Uterus (tissue), 2 donors: ENCODE measurements at regions not wholly inside any gene's neighbourhood (a gene's known extent, or its start where the extent isn't known, plus 50 kb on each side); places are given as distances from the start of the nearest gene placed in this dataset.

Experiments
- POLR2A ChIP-seq, 2 donors: fragments of 450-650 bp; IDR thresholded peaks; one replicate each; pipeline ENCODE4 v1.6.1; 2016; ENCODE audit warnings: antibody characterized with exemption in 2 of 2, mild to moderate bottlenecking in 1 of 2, moderate library complexity in 1 of 2
- TF ChIP-seq, protein P1 (sequence below), 4 experiments: fragments of 200-600 bp in 2 of 4; fragments of 450-650 bp in 2 of 4; sonication (generic) in 2 of 4; IDR thresholded peaks; one replicate each; pipeline ENCODE4 v1.5.1; 2016 to 2019; ENCODE audit warnings: antibody characterized with exemption in 4 of 4, mild to moderate bottlenecking in 2 of 4, moderate library complexity in 1 of 4

DNA sequence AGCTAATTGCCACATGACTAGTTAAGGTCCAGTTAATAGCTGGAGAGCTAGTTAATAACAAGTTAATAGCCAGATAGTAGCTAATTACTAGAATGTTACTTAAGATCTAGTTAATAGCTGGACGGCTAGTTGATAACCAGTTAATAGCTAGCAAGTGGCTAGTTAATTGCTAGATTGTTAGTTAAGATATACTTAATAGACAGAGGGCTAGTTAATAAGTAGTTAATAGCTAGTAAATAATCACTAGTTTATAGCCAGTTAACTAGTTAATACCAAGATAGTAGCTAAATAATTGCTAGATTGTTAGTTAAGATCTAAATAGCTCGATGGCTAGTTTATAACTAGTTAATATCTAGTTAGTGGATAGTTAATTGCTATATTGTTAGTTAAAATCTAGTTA, 632.6 kb upstream of the CT83 start:
- TF ChIP-seq, protein P1, sequence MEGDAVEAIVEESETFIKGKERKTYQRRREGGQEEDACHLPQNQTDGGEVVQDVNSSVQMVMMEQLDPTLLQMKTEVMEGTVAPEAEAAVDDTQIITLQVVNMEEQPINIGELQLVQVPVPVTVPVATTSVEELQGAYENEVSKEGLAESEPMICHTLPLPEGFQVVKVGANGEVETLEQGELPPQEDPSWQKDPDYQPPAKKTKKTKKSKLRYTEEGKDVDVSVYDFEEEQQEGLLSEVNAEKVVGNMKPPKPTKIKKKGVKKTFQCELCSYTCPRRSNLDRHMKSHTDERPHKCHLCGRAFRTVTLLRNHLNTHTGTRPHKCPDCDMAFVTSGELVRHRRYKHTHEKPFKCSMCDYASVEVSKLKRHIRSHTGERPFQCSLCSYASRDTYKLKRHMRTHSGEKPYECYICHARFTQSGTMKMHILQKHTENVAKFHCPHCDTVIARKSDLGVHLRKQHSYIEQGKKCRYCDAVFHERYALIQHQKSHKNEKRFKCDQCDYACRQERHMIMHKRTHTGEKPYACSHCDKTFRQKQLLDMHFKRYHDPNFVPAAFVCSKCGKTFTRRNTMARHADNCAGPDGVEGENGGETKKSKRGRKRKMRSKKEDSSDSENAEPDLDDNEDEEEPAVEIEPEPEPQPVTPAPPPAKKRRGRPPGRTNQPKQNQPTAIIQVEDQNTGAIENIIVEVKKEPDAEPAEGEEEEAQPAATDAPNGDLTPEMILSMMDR (IDR thresholded peaks at IDR 0.05), result no peak
- no peak for TF ChIP-seq POLR2A (IDR thresholded peaks at IDR 0.05)
